ENCODE measurements at regions not wholly inside any gene's neighbourhood (a gene's known extent, or its start where the extent isn't known, plus 50 kb on each side); places are given as distances from the start of the nearest gene placed in this dataset.

DNA sequence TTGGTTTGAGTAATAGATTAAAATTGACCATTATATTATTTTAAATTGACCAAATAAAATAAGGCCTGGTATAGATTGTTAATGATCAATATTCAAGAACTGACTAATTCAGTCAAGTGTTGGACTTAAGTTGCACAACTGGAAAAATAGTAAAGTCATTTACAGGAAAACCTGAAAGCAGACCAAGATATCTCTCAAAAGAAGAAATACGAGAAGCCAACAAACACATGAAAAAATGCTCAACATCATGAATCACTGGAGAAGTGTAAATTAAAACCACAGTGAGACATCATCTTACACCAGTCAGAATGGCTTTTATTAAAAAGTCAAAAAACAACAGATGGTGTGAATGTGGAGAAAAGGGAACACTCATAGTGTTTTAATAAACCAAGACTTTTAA, 80.4 kb upstream of the MALRD1 start:
- H3K36me3 ChIP-seq = no peaks in the 10 kb centered on the region
- no peaks in the 10 kb centered on the region for H3K27me3 ChIP-seq
- H3K27ac ChIP-seq = no peak overlapping the region
- no peak for DNase-seq (ENCODE audit: extremely low spot score in 2 of 2)
- no peak overlapping the region for H3K4me3 ChIP-seq
- H3K9me3 ChIP-seq = no peaks in the 10 kb centered on the region
- H3K4me1 ChIP-seq = no peaks in the 10 kb centered on the region
- TF ChIP-seq POLR2A (IDR thresholded peaks at IDR 0.05) = no peak
- intact Hi-C loops (cut with DNase I) = no loop called here

GRCh38 chr10:18976696-18977251, 71.8 kb upstream of the MALRD1 start:
- Histone ChIP-seq H3K4me1 (no peaks in the 10 kb centered on the region), H3K27ac (no peak overlapping the region), H3K36me3 (no peaks in the 10 kb centered on the region), H3K27me3 (no peaks in the 10 kb centered on the region), H3K4me3 (no peak overlapping the region), H3K9me3 (no peaks in the 10 kb centered on the region)
- intact Hi-C loops (cut with DNase I) = no loop called here
- no peak for DNase-seq (ENCODE audit: extremely low spot score in 2 of 2)
- no peak for TF ChIP-seq CTCF (IDR thresholded peaks at IDR 0.05)
- no peak for TF ChIP-seq POLR2AphosphoS5 (IDR thresholded peaks at IDR 0.05; ENCODE audit: insufficient read depth in 1 of 2, low read depth in 1 of 2)
- no peak for TF ChIP-seq POLR2A (IDR thresholded peaks at IDR 0.05)

- DNase-seq (ENCODE audit: extremely low spot score in 2 of 2) = no peak
- no peaks in the 10 kb centered on the region for H3K36me3 ChIP-seq
These were observed 68.4 kb upstream of the MALRD1 start for GRCh38 chr10:18980089-18980629.

GRCh38 chr10:18984531-18984930, 64.1 kb upstream of the MALRD1 start:
- TF ChIP-seq CTCF (IDR thresholded peaks at IDR 0.05) = no peak
- no peak for TF ChIP-seq POLR2AphosphoS5 (IDR thresholded peaks at IDR 0.05; ENCODE audit: insufficient read depth in 1 of 2, low read depth in 1 of 2)
- TF ChIP-seq POLR2A (IDR thresholded peaks at IDR 0.05) = no peak
- H3K4me3 ChIP-seq = no peak overlapping the region
- H3K27me3 ChIP-seq = no peaks in the 10 kb centered on the region
- H3K36me3 ChIP-seq = no peaks in the 10 kb centered on the region
- intact Hi-C loops (cut with DNase I) = no loop called here
- no peaks in the 10 kb centered on the region for H3K4me1 ChIP-seq
- H3K9me3 ChIP-seq = no peaks in the 10 kb centered on the region
- no peak overlapping the region for H3K27ac ChIP-seq
- no peak for DNase-seq (ENCODE audit: extremely low spot score in 2 of 2)

More at GRCh38 chr10:18980089-18980629, 68.4 kb upstream of the MALRD1 start:
- TF ChIP-seq CTCF (IDR thresholded peaks at IDR 0.05) (no peak), POLR2A (IDR thresholded peaks at IDR 0.05) (no peak), POLR2AphosphoS5 (IDR thresholded peaks at IDR 0.05; ENCODE audit: insufficient read depth in 1 of 2, low read depth in 1 of 2) (no peak)
- no peaks in the 10 kb centered on the region for H3K4me1 ChIP-seq
- H3K27me3 ChIP-seq = no peaks in the 10 kb centered on the region
- no peak overlapping the region for H3K4me3 ChIP-seq
- intact Hi-C loops (cut with DNase I) = no loop called here
- H3K27ac ChIP-seq = no peak overlapping the region
- H3K9me3 ChIP-seq = no peaks in the 10 kb centered on the region

- DNase-seq (ENCODE audit: extremely low spot score in 2 of 2) = no peak
- intact Hi-C loops (cut with DNase I) = no loop called here
These were observed 60.3 kb upstream of the MALRD1 start for GRCh38 chr10:18988338-18988737.

More at GRCh38 chr10:18988338-18988737, 60.3 kb upstream of the MALRD1 start:
- Histone ChIP-seq H3K36me3 (no peaks in the 10 kb centered on the region), H3K4me1 (no peaks in the 10 kb centered on the region), H3K27ac (no peak overlapping the region), H3K4me3 (no peak overlapping the region), H3K9me3 (no peaks in the 10 kb centered on the region), H3K27me3 (no peaks in the 10 kb centered on the region)
- TF ChIP-seq POLR2A (IDR thresholded peaks at IDR 0.05) = no peak
- no peak for TF ChIP-seq POLR2AphosphoS5 (IDR thresholded peaks at IDR 0.05; ENCODE audit: insufficient read depth in 1 of 2, low read depth in 1 of 2)
- TF ChIP-seq CTCF (IDR thresholded peaks at IDR 0.05) = no peak
